OCI-LY7 (cell line): ENCODE measurements at regions not wholly inside any gene's neighbourhood (a gene's known extent, or its start where the extent isn't known, plus 50 kb on each side); places are given as distances from the start of the nearest gene placed in this dataset.

Experiments
- BruUV-seq: library from RNA; stranded (reverse); fragments of 400-500 nt; replicated peaks from 2 replicates; lab custom pipeline; 2021; lab: Mats Ljungman, UMichigan
- CTCF ChIA-PET: fragments of 300-600 bp; sonication (Branson Sonifier 250); formaldehyde crosslinking; loops from one replicate; lab custom pipeline; 2022; ENCODE audit warnings: antibody characterized with exemption; ENCODE audit not compliant: unreplicated experiment; lab: Charles Lee
- POLR2A ChIA-PET: fragments of 300-600 bp; sonication (Branson Sonifier 250); formaldehyde crosslinking; loops from one replicate; lab custom pipeline; 2022; ENCODE audit warnings: antibody characterized with exemption; lab: Charles Lee
- DNase-seq: peaks from one replicate; pipeline ENCODE4 v3.0.0-alpha.2; 2015; ENCODE audit warnings: low spot score
- H2AFZ ChIP-seq: fragments of 200-600 bp; sonication (generic), shearing (Covaris generic); 2 replicates; pipeline ENCODE4 v1.6.1; 2014; ENCODE audit warnings: mild to moderate bottlenecking, antibody characterized with exemption, low read length, moderate library complexity
- H3K27ac ChIP-seq: fragments of 200-600 bp; sonication (generic); 2 replicates; pipeline ENCODE4 v1.5.1; 2014; ENCODE audit warnings: mixed run types, low read depth, mild to moderate bottlenecking, moderate library complexity, low read length, inconsistent platforms; ENCODE audit not compliant: poor library complexity, severe bottlenecking
- H3K36me3 ChIP-seq: fragments of 200-600 bp; sonication (generic); 2 replicates; pipeline ENCODE4 v1.6.1; 2014; ENCODE audit warnings: mild to moderate bottlenecking, antibody characterized with exemption, low read length, moderate library complexity, mixed read lengths; ENCODE audit not compliant: insufficient read depth
- H3K4me1 ChIP-seq: fragments of 200-600 bp; sonication (generic); 2 replicates; pipeline ENCODE4 v1.5.1; 2014; ENCODE audit warnings: mild to moderate bottlenecking, low read length; ENCODE audit not compliant: insufficient read depth, poor library complexity, severe bottlenecking
- H3K4me2 ChIP-seq: fragments of 200-600 bp; sonication (generic); 2 replicates; pipeline ENCODE4 v1.6.1; 2014; ENCODE audit warnings: mild to moderate bottlenecking, low read length
- H3K4me3 ChIP-seq: fragments of 200-600 bp; sonication (generic); 2 replicates; pipeline ENCODE4 v1.5.1; 2014; ENCODE audit warnings: mild to moderate bottlenecking, low read depth, low read length; ENCODE audit not compliant: poor library complexity, severe bottlenecking
- H3K79me2 ChIP-seq: fragments of 200-600 bp; sonication (generic); 2 replicates; pipeline ENCODE4 v1.6.1; 2016; ENCODE audit warnings: low read depth, mild to moderate bottlenecking, low read length, moderate library complexity, mixed read lengths; ENCODE audit not compliant: insufficient read depth
- H3K9me2 ChIP-seq: fragments of 200-600 bp; sonication (generic); 2 replicates; pipeline ENCODE4 v1.6.1; 2016; ENCODE audit warnings: mild to moderate bottlenecking, low read length, mixed read lengths; ENCODE audit not compliant: insufficient read depth
- H3K9me3 ChIP-seq: fragments of 200-600 bp; sonication (generic); 2 replicates; pipeline ENCODE4 v1.6.1; 2014; ENCODE audit warnings: mild to moderate bottlenecking, mixed run types, low read length, mixed read lengths
- H4K20me1 ChIP-seq: fragments of 200-600 bp; sonication (generic); 2 replicates; pipeline ENCODE4 v1.6.1; 2014; ENCODE audit warnings: mild to moderate bottlenecking, antibody characterized with exemption, low read length, moderate library complexity, mixed read lengths; ENCODE audit not compliant: insufficient read depth
- EZH2phosphoT487 ChIP-seq: fragments of 200-600 bp; sonication (generic); IDR thresholded peaks from 2 replicates; pipeline ENCODE4 v1.6.1; 2018; ENCODE audit warnings: low read depth, borderline replicate concordance, mild to moderate bottlenecking, mixed run types, antibody characterized with exemption, low read length, moderate library complexity, mixed read lengths
- intact Hi-C: fragments of 100-400 bp; cut with micrococcal nuclease; formaldehyde crosslinking; loops from one replicate; pipeline ENCODE4 v1.10.0; 2022; ENCODE audit not compliant: unreplicated experiment
- TF ChIP-seq, protein P1 (sequence below): fragments of 200-600 bp; sonication (generic); conservative IDR thresholded peaks from 2 replicates; pipeline ENCODE4 v1.5.1; 2014; ENCODE audit warnings: mild to moderate bottlenecking, antibody characterized with exemption, low read length, moderate library complexity, mixed read lengths

DNA sequence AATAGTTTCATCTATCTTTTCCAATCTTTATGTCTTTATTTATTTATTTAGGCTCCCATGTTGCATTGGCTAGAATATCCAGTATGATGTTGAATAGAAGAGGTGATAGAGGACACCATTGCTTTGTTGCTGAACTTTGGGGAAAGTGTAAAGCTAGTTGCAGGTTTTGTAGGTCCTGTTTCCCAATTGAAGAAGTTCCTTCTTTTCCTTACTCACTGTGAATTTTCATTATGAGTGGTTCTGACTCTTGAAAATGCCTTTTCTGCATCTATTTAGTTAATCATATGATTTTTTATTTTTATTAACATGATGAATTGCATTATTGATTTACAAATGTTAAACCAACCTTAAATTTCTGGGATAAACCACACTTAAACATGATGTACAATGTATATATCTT, 58.9 kb upstream of the NR3C1 start:
- H3K4me1 ChIP-seq = no peaks in the 10 kb centered on the region
- H3K9me3 ChIP-seq = no peaks in the 10 kb centered on the region
- no peak overlapping the region for H3K4me3 ChIP-seq
- CTCF ChIA-PET = no interaction called here
- H3K27ac ChIP-seq = no peak overlapping the region
- H4K20me1 ChIP-seq = no peaks in the 10 kb centered on the region
- no peak overlapping the region for H3K4me2 ChIP-seq
- BruUV-seq = no TSS peak
- H3K36me3 ChIP-seq = no peaks in the 10 kb centered on the region
- no peak for TF ChIP-seq EZH2phosphoT487
- TF ChIP-seq, protein P1, sequence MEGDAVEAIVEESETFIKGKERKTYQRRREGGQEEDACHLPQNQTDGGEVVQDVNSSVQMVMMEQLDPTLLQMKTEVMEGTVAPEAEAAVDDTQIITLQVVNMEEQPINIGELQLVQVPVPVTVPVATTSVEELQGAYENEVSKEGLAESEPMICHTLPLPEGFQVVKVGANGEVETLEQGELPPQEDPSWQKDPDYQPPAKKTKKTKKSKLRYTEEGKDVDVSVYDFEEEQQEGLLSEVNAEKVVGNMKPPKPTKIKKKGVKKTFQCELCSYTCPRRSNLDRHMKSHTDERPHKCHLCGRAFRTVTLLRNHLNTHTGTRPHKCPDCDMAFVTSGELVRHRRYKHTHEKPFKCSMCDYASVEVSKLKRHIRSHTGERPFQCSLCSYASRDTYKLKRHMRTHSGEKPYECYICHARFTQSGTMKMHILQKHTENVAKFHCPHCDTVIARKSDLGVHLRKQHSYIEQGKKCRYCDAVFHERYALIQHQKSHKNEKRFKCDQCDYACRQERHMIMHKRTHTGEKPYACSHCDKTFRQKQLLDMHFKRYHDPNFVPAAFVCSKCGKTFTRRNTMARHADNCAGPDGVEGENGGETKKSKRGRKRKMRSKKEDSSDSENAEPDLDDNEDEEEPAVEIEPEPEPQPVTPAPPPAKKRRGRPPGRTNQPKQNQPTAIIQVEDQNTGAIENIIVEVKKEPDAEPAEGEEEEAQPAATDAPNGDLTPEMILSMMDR = no peak
- no peak overlapping the region for H2AFZ ChIP-seq
- intact Hi-C loops = no loop called here
- DNase-seq = no peak
- no peaks in the 10 kb centered on the region for H3K9me2 ChIP-seq
- POLR2A ChIA-PET = no interaction called here
- no peaks in the 10 kb centered on the region for H3K79me2 ChIP-seq

DNA sequence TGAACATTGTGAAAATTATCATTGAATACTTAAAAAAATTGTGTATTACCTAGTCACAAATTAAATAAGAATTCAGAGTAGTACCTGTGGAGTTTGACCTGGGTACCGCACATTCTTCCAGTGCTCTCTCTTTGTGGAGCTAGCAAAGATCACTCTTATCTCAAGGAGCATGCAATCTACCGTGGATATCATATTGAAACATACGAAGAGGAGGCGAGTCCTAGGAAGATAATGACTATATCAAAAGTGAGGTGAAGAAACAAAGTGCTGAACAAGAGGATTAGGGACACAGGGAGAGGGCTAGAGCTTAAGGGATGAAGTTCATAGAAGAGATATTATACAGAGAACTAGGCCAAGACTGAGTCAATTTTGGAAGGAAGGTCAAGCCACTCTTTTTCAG, 55.9 kb upstream of the NR3C1 start:
- no peak overlapping the region for H3K4me2 ChIP-seq
- H3K9me2 ChIP-seq = no peaks in the 10 kb centered on the region
- H3K4me1 ChIP-seq = no peaks in the 10 kb centered on the region
- POLR2A ChIA-PET = interaction anchor here (0.5 to 2.2 kb wide), 2 partner anchors 8 to 604 kb away, joined by 3 to 8 read pairs; no protein-coding TSS in a partner anchor
- H3K4me3 ChIP-seq = no peak overlapping the region
- intact Hi-C loops = no loop called here
- H3K9me3 ChIP-seq = no peaks in the 10 kb centered on the region
- H3K79me2 ChIP-seq = no peaks in the 10 kb centered on the region
- H3K36me3 ChIP-seq = no peaks in the 10 kb centered on the region
- no peak overlapping the region for H2AFZ ChIP-seq
- no peaks in the 10 kb centered on the region for H4K20me1 ChIP-seq
- no peak for DNase-seq
- TF ChIP-seq, protein P1 = no peak
- TF ChIP-seq EZH2phosphoT487 = no peak
- CTCF ChIA-PET = no interaction called here
- no peak overlapping the region for H3K27ac ChIP-seq
- BruUV-seq = no TSS peak

DNA sequence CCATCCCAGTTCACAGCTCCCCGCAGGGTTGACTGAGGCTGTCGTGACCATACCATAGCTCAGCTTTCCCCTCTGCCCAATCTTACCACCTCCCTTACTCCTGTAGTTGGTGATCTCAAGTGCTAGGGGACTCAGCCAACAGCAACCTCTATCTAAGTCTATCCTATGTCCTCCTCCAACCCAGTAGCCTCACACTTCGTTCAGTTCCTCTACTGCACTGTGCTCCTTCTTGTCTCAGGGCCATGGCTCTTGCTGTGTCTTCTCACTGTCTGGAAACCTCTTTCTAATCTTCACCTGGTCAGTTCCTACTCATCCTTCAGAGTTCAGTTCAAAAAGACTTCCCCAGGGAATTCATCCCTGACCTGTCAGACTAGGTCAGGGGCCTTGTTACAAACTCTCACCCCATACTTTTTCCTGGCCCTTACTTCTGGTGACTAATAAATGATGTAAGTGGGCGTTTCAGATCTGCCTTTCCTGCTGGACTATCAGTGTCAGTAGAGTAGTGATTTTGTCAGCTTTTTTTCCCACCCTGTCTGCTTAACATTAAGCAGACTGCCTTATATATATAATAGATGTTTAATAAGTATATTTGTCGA, 53.6 kb upstream of the NR3C1 start:
- peaks cover 9% of the 10 kb centered on the region for H3K4me1 ChIP-seq
- no peaks in the 10 kb centered on the region for H3K79me2 ChIP-seq
- no peak for TF ChIP-seq EZH2phosphoT487
- TF ChIP-seq, protein P1 = no peak
- peaks cover 4% of the 10 kb centered on the region; the same call in 1 of the 2 replicates for H3K9me3 ChIP-seq
- POLR2A ChIA-PET = interaction anchor here (0.6 kb wide), 1 partner anchor 431 kb away, joined by 3 read pairs; no protein-coding TSS in a partner anchor
- no TSS peak for BruUV-seq
- no peak overlapping the region for H3K4me2 ChIP-seq
- H3K9me2 ChIP-seq = no peaks in the 10 kb centered on the region
- CTCF ChIA-PET = no interaction called here
- no peak overlapping the region for H3K27ac ChIP-seq
- no peaks in the 10 kb centered on the region for H3K36me3 ChIP-seq
- no peak overlapping the region for H3K4me3 ChIP-seq
- no peaks in the 10 kb centered on the region for H4K20me1 ChIP-seq
- intact Hi-C loops = no loop called here
- no peak overlapping the region for H2AFZ ChIP-seq
- no peak for DNase-seq
